ENCODE measurements at regions not wholly inside any gene's neighbourhood (a gene's known extent, or its start where the extent isn't known, plus 50 kb on each side); places are given as distances from the start of the nearest gene placed in this dataset.

- CTCF ChIA-PET = no interaction called here
- intact Hi-C loops (cut with micrococcal nuclease; ENCODE audit: unreplicated experiment) = no loop called here
These were observed 349.7 kb downstream of the PTEN start for GRCh38 chr10:88213065-88213605.

GRCh38 chr10:88216976-88217375 lies 353.6 kb downstream of the PTEN start:
- no TSS peak for BruUV-seq (replicated peaks)

More at GRCh38 chr10:88213065-88213605, 349.7 kb downstream of the PTEN start:
- Mint-ChIP-seq H3K27ac (ENCODE audit: unreplicated experiment) (no peak overlapping the region), H3K36me3 (ENCODE audit: insufficient read depth, unreplicated experiment) (no peaks in the 10 kb centered on the region), H3K4me1 (ENCODE audit: low read depth, unreplicated experiment) (no peaks in the 10 kb centered on the region), H3K4me3 (ENCODE audit: low read depth, unreplicated experiment) (no peak overlapping the region), H3K27me3 (ENCODE audit: unreplicated experiment) (no peaks in the 10 kb centered on the region), H3K9me3 (ENCODE audit: low read depth, unreplicated experiment) (no peaks in the 10 kb centered on the region)
- BruUV-seq (replicated peaks) = no TSS peak
- no peak for DNase-seq
- no peak for TF ChIP-seq CTCF (IDR thresholded peaks at IDR 0.05; ENCODE audit: unreplicated experiment)

GRCh38 chr10:88218362-88218761 lies 354.9 kb downstream of the PTEN start:
- H3K36me3 Mint-ChIP-seq (ENCODE audit: insufficient read depth, unreplicated experiment) = no peaks in the 10 kb centered on the region
- H3K9me3 Mint-ChIP-seq (ENCODE audit: low read depth, unreplicated experiment) = no peaks in the 10 kb centered on the region
- BruUV-seq (replicated peaks) = no TSS peak
- no peaks in the 10 kb centered on the region for H3K4me1 Mint-ChIP-seq (ENCODE audit: low read depth, unreplicated experiment)
- TF ChIP-seq CTCF (IDR thresholded peaks at IDR 0.05; ENCODE audit: unreplicated experiment) = no peak
- CTCF ChIA-PET = interaction anchor here (0.6 kb wide), 1 partner anchor 376 kb away, joined by 4 read pairs; no protein-coding TSS in a partner anchor
- no peaks in the 10 kb centered on the region for H3K27me3 Mint-ChIP-seq (ENCODE audit: unreplicated experiment)
- no peak overlapping the region for H3K27ac Mint-ChIP-seq (ENCODE audit: unreplicated experiment)
- intact Hi-C loops (cut with micrococcal nuclease; ENCODE audit: unreplicated experiment) = no loop called here
- DNase-seq = no peak
- no peak overlapping the region for H3K4me3 Mint-ChIP-seq (ENCODE audit: low read depth, unreplicated experiment)

More at GRCh38 chr10:88216976-88217375, 353.6 kb downstream of the PTEN start:
- H3K9me3 Mint-ChIP-seq (ENCODE audit: low read depth, unreplicated experiment) = no peaks in the 10 kb centered on the region
- no peak for TF ChIP-seq CTCF (IDR thresholded peaks at IDR 0.05; ENCODE audit: unreplicated experiment)
- no peak overlapping the region for H3K27ac Mint-ChIP-seq (ENCODE audit: unreplicated experiment)
- no peak overlapping the region for H3K4me3 Mint-ChIP-seq (ENCODE audit: low read depth, unreplicated experiment)
- no peaks in the 10 kb centered on the region for H3K27me3 Mint-ChIP-seq (ENCODE audit: unreplicated experiment)
- no peak for DNase-seq
- intact Hi-C loops (cut with micrococcal nuclease; ENCODE audit: unreplicated experiment) = no loop called here
- H3K36me3 Mint-ChIP-seq (ENCODE audit: insufficient read depth, unreplicated experiment) = no peaks in the 10 kb centered on the region
- no peaks in the 10 kb centered on the region for H3K4me1 Mint-ChIP-seq (ENCODE audit: low read depth, unreplicated experiment)
- CTCF ChIA-PET = no interaction called here

GRCh38 chr10:88219753-88220152 lies 356.3 kb downstream of the PTEN start:
- CTCF ChIA-PET = no interaction called here
- intact Hi-C loops (cut with micrococcal nuclease; ENCODE audit: unreplicated experiment) = no loop called here
- H3K36me3 Mint-ChIP-seq (ENCODE audit: insufficient read depth, unreplicated experiment) = no peaks in the 10 kb centered on the region
- BruUV-seq (replicated peaks) = no TSS peak
- TF ChIP-seq CTCF (IDR thresholded peaks at IDR 0.05; ENCODE audit: unreplicated experiment) = no peak
- no peak overlapping the region for H3K27ac Mint-ChIP-seq (ENCODE audit: unreplicated experiment)
- H3K4me3 Mint-ChIP-seq (ENCODE audit: low read depth, unreplicated experiment) = no peak overlapping the region
- H3K4me1 Mint-ChIP-seq (ENCODE audit: low read depth, unreplicated experiment) = no peaks in the 10 kb centered on the region
- no peaks in the 10 kb centered on the region for H3K27me3 Mint-ChIP-seq (ENCODE audit: unreplicated experiment)
- no peaks in the 10 kb centered on the region for H3K9me3 Mint-ChIP-seq (ENCODE audit: low read depth, unreplicated experiment)
- no peak for DNase-seq

All from Calu3 (cell line).